ENCODE measurements at regions not wholly inside any gene's neighbourhood (a gene's known extent, or its start where the extent isn't known, plus 50 kb on each side); places are given as distances from the start of the nearest gene placed in this dataset.
"Not testable (repeated sequence)": the region's sequence is repeated elsewhere in the genome, so short reads cannot be mapped to it uniquely, and the experiment has no call there.

DNA sequence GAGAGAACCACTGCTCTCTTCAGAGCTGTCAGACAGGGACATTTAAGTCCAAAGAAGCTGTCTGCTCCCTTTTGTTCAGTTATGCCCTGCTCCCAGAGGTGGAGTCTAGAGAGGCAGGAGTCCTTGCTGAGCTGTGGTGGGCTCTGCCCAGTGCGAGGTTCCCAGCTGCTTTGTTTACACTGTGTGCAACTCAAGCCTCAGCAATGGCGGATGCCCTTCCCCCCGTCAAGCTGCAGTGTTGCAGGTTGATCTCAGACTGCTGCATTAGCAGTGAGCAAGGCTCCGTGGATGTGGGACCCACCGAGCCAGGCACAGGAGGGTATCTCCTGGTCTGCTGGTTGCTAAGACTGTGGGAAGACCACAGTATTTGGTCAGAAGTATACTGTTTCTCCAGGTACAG, 438.9 kb downstream of the ARL4A start:
- H3K4me2 ChIP-seq (ENCODE audit: insufficient read depth, low read length): no peak overlapping the region

DNA sequence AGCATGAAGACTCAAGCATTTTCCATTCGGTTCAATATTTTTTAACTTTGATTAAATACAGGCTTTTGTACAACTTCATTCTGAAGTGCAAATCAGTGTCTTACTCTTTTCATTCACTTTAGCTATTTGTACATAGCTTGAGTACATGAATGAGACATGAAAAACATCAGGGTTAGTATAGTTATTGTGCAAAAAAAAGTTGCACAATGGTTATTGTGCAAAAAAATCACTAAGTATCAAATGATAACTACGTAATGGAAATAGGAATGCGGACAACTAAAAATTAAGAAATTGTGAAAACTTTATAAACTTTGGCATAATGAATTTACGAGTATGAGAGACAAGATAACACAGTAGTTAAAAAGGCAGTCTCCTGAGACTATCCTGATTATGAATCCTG, 442.9 kb downstream of the ARL4A start:
- Histone ChIP-seq H2AFZ (ENCODE audit: low read length) (no peak overlapping the region), H3K27ac (ENCODE audit: low read depth, low read length) (no peak overlapping the region), H3K36me3 (ENCODE audit: insufficient read depth, low read length) (no peaks in the 10 kb centered on the region), H3K9me3 (ENCODE audit: low read depth, low read length) (no peaks in the 10 kb centered on the region), H3K27me3 (ENCODE audit: insufficient read depth, low read length) (peaks cover 2% of the 10 kb centered on the region), H3K4me2 (ENCODE audit: insufficient read depth, low read length) (no peak overlapping the region), H3K79me2 (ENCODE audit: insufficient read depth, low read length) (no peaks in the 10 kb centered on the region), H4K20me1 (ENCODE audit: insufficient read depth, low read length) (no peaks in the 10 kb centered on the region), H3K4me1 (ENCODE audit: insufficient read depth, low read length) (no peaks in the 10 kb centered on the region), H3K4me3 (ENCODE audit: insufficient read depth, low read length) (no peak overlapping the region)
- no peak for DNase-seq (ENCODE audit: insufficient read length, low spot score, missing footprints)
- TF ChIP-seq, protein P1, sequence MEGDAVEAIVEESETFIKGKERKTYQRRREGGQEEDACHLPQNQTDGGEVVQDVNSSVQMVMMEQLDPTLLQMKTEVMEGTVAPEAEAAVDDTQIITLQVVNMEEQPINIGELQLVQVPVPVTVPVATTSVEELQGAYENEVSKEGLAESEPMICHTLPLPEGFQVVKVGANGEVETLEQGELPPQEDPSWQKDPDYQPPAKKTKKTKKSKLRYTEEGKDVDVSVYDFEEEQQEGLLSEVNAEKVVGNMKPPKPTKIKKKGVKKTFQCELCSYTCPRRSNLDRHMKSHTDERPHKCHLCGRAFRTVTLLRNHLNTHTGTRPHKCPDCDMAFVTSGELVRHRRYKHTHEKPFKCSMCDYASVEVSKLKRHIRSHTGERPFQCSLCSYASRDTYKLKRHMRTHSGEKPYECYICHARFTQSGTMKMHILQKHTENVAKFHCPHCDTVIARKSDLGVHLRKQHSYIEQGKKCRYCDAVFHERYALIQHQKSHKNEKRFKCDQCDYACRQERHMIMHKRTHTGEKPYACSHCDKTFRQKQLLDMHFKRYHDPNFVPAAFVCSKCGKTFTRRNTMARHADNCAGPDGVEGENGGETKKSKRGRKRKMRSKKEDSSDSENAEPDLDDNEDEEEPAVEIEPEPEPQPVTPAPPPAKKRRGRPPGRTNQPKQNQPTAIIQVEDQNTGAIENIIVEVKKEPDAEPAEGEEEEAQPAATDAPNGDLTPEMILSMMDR (IDR thresholded peaks at IDR 0.05; ENCODE audit: extremely low read depth, low read depth, low read length): no peak

More for the DNA sequence above, 438.9 kb downstream of the ARL4A start:
- no peak overlapping the region for H3K4me3 ChIP-seq (ENCODE audit: insufficient read depth, low read length)
- TF ChIP-seq, protein P1 (IDR thresholded peaks at IDR 0.05; ENCODE audit: extremely low read depth, low read depth, low read length): no peak
- H2AFZ ChIP-seq (ENCODE audit: low read length): no peak overlapping the region
- H3K4me1 ChIP-seq (ENCODE audit: insufficient read depth, low read length): no peaks in the 10 kb centered on the region
- no peaks in the 10 kb centered on the region for H4K20me1 ChIP-seq (ENCODE audit: insufficient read depth, low read length)
- H3K27ac ChIP-seq (ENCODE audit: low read depth, low read length): no peak overlapping the region
- peaks cover 2% of the 10 kb centered on the region for H3K27me3 ChIP-seq (ENCODE audit: insufficient read depth, low read length)
- H3K79me2 ChIP-seq (ENCODE audit: insufficient read depth, low read length): no peaks in the 10 kb centered on the region
- no peaks in the 10 kb centered on the region for H3K9me3 ChIP-seq (ENCODE audit: low read depth, low read length)
- H3K36me3 ChIP-seq (ENCODE audit: insufficient read depth, low read length): no peaks in the 10 kb centered on the region
- DNase-seq (ENCODE audit: insufficient read length, low spot score, missing footprints): no peak

DNA sequence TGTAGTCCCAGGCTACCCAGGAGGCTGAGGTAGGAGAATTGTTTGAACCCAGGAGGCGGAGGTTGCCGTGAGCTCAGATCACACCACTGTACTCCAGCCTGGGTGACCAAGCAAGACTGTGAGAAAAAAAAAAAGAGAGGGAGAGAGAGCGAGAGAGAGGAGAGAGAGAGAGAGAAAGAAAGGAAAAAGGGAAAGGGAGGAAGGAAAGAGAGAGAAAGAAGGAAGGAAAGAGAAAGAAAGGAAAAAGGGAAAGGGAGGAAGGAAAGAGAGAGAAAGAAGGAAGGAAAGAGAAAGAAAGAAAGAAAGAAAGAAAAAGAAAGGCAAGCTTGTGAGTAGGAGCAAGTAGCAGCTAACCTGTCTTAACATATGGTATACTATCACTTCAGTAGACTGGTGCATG, 443.5 kb downstream of the ARL4A start:
- DNase-seq (ENCODE audit: insufficient read length, low spot score, missing footprints); H4K20me1 ChIP-seq (ENCODE audit: insufficient read depth, low read length); H2AFZ ChIP-seq (ENCODE audit: low read length); H3K27ac ChIP-seq (ENCODE audit: low read depth, low read length); H3K9me3 ChIP-seq (ENCODE audit: low read depth, low read length); H3K4me1 ChIP-seq (ENCODE audit: insufficient read depth, low read length); H3K79me2 ChIP-seq (ENCODE audit: insufficient read depth, low read length); H3K27me3 ChIP-seq (ENCODE audit: insufficient read depth, low read length); H3K4me3 ChIP-seq (ENCODE audit: insufficient read depth, low read length); H3K4me2 ChIP-seq (ENCODE audit: insufficient read depth, low read length); H3K36me3 ChIP-seq (ENCODE audit: insufficient read depth, low read length): not testable (repeated sequence)

- H3K4me2 ChIP-seq (ENCODE audit: insufficient read depth, low read length): no peak overlapping the region
- TF ChIP-seq, protein P1 (IDR thresholded peaks at IDR 0.05; ENCODE audit: extremely low read depth, low read depth, low read length): no peak
- DNase-seq (ENCODE audit: insufficient read length, low spot score, missing footprints): no peak
- no peaks in the 10 kb centered on the region for H3K36me3 ChIP-seq (ENCODE audit: insufficient read depth, low read length)
- H4K20me1 ChIP-seq (ENCODE audit: insufficient read depth, low read length): no peaks in the 10 kb centered on the region
- H3K4me3 ChIP-seq (ENCODE audit: insufficient read depth, low read length): no peak overlapping the region
- no peaks in the 10 kb centered on the region for H3K4me1 ChIP-seq (ENCODE audit: insufficient read depth, low read length)
- H3K27ac ChIP-seq (ENCODE audit: low read depth, low read length): no peak overlapping the region
- H2AFZ ChIP-seq (ENCODE audit: low read length): no peak overlapping the region
- H3K27me3 ChIP-seq (ENCODE audit: insufficient read depth, low read length): peaks cover 2% of the 10 kb centered on the region
- H3K79me2 ChIP-seq (ENCODE audit: insufficient read depth, low read length): no peaks in the 10 kb centered on the region
- H3K9me3 ChIP-seq (ENCODE audit: low read depth, low read length): no peaks in the 10 kb centered on the region
Observed at GRCh38 chr7:13132314-13132713, 444.9 kb downstream of the ARL4A start.

GRCh38 chr7:13136345-13136744, 448.9 kb downstream of the ARL4A start:
- H3K79me2 ChIP-seq (ENCODE audit: insufficient read depth, low read length); H3K27ac ChIP-seq (ENCODE audit: low read depth, low read length); H3K9me3 ChIP-seq (ENCODE audit: low read depth, low read length); H3K36me3 ChIP-seq (ENCODE audit: insufficient read depth, low read length); H3K27me3 ChIP-seq (ENCODE audit: insufficient read depth, low read length); H3K4me3 ChIP-seq (ENCODE audit: insufficient read depth, low read length); H3K4me2 ChIP-seq (ENCODE audit: insufficient read depth, low read length); H3K4me1 ChIP-seq (ENCODE audit: insufficient read depth, low read length); DNase-seq (ENCODE audit: insufficient read length, low spot score, missing footprints); H2AFZ ChIP-seq (ENCODE audit: low read length); H4K20me1 ChIP-seq (ENCODE audit: insufficient read depth, low read length): not testable (repeated sequence)
